ENCODE measurements at regions not wholly inside any gene's neighbourhood (a gene's known extent, or its start where the extent isn't known, plus 50 kb on each side); places are given as distances from the start of the nearest gene placed in this dataset.
"Not testable (repeated sequence)": the region's sequence is repeated elsewhere in the genome, so short reads cannot be mapped to it uniquely, and the experiment has no call there.

GRCh38 chr6:170147832-170148708, 142.8 kb downstream of the DLL1 start:
- DNase-seq (ENCODE audit: low spot score), result no peak

- DNase-seq (ENCODE audit: low spot score), result no peak
Observed at GRCh38 chr6:170147056-170147787, 143.7 kb downstream of the DLL1 start.

GRCh38 chr6:170146640-170147039, 144.2 kb downstream of the DLL1 start:
- DNase-seq (ENCODE audit: low spot score), result no peak

- DNase-seq (ENCODE audit: low spot score), result not testable (repeated sequence)
Observed at GRCh38 chr6:170146131-170146530, 144.7 kb downstream of the DLL1 start.

DNA sequence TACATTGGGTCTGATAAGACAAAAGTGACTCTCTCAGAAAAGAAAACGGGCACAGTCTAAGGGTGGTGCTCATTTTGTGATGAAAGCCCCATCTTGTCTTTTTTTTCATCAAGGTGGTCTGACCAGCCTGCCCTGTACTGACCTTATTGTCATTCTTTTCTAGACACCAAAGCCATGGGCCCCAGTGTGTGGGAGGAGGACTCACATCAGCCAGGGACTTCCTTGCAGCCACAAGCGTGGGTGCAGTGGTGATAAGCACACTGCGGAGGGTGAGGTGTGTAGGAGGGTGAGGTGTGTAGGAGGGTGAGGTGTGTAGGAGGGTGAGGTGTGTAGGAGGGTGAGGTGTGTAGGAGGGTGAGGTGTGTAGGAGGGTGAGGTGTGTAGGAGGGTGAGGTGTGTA, 145.2 kb downstream of the DLL1 start:
- not testable (repeated sequence) for DNase-seq (ENCODE audit: low spot score)

DNA sequence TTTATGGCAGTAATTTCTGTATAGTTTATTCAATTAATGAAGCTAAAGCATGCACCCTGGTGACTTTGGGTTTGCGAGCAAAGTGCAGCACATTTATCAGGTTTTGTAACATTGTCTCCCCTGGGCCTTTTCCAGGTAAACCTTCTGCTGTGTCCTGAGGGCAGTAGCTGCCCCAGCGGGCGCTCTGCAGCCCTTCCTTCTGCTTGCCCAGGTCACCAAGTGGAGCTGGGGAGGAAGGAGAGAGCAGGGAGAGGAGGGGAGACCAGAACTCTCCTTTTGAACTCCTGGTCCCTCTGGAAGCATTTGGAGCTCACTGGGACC, 145.6 kb downstream of the DLL1 start:
- DNase-seq (ENCODE audit: low spot score), result no peak

- no peak for DNase-seq (ENCODE audit: low spot score)
Observed at GRCh38 chr6:170144571-170145271, 146.2 kb downstream of the DLL1 start.

GRCh38 chr6:170143401-170144150, 147.3 kb downstream of the DLL1 start:
- no peak for DNase-seq (ENCODE audit: low spot score)

- no peak for DNase-seq (ENCODE audit: low spot score)
Observed at GRCh38 chr6:170142559-170142958, 148.3 kb downstream of the DLL1 start.

DNA sequence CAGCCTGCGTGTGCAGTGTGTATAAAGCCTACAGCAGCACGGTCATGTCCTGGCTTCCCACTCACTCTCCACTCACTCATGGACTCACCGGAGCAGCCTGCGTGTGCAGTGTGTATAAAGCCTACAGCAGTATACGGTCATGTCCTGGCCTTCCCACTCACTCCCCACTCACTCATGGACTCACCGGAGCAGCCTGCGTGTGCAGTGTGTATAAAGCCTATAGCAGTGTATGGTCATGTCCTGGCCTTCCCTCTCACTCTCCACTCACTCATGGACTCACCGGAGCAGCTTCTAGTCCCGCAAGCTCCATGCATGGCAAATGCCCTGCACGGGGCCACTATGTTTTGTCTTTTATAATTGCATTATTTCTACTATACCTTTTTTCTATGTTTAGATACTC, 149.8 kb downstream of the DLL1 start:
- not testable (repeated sequence) for DNase-seq (ENCODE audit: low spot score)

DNA sequence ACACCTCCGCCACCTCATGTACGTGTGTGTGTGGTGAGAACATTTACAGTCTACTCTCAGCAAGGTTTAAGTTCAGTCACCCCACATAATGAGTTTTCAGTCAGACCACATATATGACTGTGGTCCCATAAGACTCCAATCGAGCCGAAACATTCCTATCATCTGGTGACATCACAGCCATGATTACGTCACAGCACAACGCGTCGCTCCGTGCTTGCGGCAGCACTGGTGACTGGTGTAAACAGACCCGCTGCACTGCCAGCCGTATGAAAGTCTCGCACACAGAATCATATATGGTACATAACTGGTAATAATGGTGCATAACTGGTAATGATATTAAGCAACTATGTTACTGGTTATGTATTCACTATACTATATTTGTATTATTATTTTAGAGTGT, 150.7 kb downstream of the DLL1 start:
- DNase-seq (ENCODE audit: low spot score), result no peak

DNA sequence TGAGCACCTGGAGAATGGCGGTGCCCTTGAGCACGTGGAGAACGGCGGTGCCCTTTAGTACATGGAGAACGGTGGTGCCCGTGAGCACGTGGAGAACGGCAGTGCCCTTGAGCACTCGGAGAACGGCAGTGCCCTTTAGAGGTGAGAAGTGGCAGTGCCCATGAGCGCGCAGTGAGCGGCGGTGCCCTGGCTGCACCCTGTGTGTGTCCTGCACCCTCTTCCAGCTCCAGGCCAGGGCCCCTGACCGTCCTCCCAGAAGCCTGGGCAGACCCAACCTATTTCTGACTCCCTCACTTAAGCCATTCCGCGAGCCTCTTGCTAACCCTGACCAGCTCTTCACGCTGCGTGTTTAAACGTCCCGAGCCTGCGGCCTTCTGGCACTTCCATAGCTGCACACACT, 151.3 kb downstream of the DLL1 start:
- no peak for DNase-seq (ENCODE audit: low spot score)

DNA sequence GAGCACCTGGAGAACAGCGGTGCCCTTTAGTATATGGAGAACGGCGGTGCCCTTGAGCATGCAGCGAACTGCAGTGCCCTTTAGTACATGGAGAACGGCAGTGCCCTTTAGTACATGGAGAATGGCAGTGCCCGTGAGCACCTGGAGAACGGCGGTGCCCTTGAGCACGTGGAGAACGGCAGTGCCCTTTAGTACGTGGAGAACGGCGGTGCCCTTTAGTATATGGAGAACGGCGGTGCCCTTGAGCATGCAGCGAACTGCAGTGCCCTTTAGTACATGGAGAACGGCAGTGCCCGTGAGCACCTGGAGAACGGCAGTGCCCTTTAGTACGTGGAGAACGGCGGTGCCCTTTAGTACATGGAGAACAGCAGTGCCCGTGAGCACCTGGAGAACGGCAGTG, 151.8 kb downstream of the DLL1 start:
- DNase-seq (ENCODE audit: low spot score), result not testable (repeated sequence)

DNA sequence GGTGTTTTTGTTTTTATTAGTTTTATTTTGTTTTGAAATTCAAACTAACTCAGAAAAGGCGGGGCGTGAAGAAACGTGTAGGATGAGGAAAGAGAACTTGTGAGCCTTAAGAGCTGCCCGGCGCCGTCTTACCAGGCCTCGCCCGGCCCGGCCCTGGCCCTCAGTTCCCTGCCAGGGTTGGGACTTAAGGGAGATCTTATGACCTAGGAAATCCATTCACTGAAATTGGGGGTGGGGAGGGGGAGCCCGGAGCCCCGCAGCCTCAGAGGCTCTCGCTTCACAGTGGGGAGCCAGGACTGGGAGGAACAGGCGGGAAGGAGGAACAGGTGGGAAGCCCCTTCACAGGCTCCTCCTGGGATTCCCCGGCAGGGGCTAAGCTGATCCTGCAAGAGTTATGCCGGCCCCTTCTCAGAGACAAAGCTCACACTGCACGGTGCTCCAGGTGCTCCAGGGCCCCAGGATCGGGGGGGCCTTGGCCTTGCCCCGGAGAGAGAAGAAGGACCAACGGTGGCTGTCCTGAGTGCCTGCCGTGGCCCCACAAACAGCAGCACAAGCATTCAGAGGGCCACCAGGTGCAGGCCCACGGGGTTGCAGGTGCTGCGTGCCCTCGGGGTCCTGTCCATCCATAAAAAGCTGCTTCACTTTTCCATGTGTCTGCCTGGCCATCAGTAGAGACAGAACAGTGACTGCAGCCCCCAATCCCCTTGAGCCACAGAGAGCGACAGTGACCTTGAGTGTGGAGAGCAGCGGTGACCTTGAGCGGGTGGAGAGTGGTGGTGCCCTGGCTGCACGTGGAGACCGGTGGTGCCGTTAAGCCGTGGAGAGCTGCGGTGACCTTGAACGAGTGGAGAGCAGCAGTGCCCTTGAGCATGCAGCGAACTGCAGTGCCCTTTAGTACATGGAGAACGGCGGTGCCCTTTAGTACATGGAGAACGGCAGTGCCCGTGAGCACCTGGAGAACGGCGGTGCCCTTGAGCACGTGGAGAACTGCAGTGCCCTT, 152.7 kb downstream of the DLL1 start:
- DNase-seq (ENCODE audit: low spot score), result no peak

DNA sequence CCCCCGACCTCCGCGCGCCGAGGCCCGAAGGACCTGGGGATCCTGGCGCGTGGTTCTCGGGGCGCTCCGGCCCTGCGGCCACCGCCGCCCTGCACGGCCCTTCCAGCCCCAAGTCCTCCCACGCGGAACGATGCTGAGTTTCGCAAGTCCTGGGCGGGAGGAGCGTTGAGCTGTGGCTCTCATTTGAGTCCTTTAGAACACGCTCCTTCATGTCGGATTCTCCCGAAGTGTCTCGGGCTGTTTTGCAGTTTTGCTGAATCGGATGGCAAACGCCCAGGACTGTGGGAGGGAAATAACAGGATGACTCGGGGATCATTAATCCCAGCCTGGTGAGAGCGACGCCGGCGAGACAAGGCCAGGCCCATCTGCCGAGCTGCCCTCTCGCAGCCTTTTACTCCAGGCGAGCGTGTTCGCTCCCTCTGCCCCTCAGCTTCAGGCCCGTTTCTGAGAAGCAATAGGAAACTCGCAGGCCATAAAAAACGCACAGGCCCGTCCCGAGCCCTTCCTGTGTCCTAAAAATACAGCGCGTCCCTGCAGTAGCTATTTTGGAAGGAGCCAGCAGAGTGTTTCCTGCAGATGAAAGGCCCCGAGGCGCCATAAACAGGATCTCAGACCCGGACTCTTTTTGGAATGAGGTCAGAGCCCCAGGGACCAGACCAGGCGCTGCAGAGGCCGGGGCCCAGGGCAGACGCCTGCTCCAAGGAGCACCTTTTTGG, 153.5 kb downstream of the DLL1 start:
- no peak for DNase-seq (ENCODE audit: low spot score)

GRCh38 chr6:170136541-170137175, 154.2 kb downstream of the DLL1 start:
- DNase-seq (ENCODE audit: low spot score), result no peak

GRCh38 chr6:170135821-170136471, 154.9 kb downstream of the DLL1 start:
- no peak for DNase-seq (ENCODE audit: low spot score)

DNA sequence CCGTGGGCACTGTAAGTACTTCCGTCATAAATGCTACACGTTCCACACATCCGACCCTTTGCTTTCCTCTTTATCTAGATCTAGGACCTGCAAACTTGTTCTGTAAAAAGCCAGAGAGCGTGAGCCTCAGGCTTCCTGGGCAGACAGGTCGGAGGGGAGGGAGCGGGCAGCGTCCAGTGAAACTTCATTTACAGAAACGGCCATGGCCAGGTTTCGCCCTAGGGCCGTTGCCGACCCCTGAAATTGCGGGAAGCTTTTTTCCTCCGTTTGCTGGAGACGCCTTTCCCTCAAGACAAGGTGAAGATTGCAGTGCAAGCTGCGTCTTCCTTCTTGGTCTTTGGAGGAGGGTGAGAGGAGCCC, 155.4 kb downstream of the DLL1 start:
- DNase-seq (ENCODE audit: low spot score), result no peak

Data from COLO829 (cell line).